ENCODE measurements at regions not wholly inside any gene's neighbourhood (a gene's known extent, or its start where the extent isn't known, plus 50 kb on each side); places are given as distances from the start of the nearest gene placed in this dataset.
"Not testable (repeated sequence)": the region's sequence is repeated elsewhere in the genome, so short reads cannot be mapped to it uniquely, and the experiment has no call there.

DNA sequence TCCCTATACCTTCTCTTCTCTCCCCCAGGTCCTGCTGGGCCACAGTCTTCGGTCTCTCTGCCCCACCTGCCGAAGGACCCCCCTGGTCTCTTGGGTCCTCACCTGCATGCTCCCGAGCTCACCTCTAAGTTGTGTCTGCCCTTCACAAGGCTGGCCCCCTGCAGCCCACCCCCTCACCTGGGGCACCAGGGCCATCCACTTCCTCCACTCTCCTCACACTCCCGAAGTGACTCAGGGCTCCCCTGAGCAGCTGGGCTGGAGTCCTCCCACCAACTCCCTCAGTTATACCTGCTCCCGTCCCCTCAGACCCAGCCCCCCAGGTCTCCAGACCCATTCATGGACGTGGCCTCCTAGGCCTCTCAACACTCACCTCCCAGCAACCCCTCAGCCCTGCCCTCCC lies 822.0 kb downstream of the KCNJ18 start:
- no peak for DNase-seq
- Histone ChIP-seq H3K36me3 (replicated peaks; ENCODE audit: control insufficient read depth, insufficient read depth, low read length) (no peaks in the 10 kb centered on the region), H3K27me3 (ENCODE audit: control insufficient read depth, insufficient read depth, low read length) (no peaks in the 10 kb centered on the region), H3K4me3 (ENCODE audit: insufficient read depth, low read depth, low read length) (no peak overlapping the region)

DNA sequence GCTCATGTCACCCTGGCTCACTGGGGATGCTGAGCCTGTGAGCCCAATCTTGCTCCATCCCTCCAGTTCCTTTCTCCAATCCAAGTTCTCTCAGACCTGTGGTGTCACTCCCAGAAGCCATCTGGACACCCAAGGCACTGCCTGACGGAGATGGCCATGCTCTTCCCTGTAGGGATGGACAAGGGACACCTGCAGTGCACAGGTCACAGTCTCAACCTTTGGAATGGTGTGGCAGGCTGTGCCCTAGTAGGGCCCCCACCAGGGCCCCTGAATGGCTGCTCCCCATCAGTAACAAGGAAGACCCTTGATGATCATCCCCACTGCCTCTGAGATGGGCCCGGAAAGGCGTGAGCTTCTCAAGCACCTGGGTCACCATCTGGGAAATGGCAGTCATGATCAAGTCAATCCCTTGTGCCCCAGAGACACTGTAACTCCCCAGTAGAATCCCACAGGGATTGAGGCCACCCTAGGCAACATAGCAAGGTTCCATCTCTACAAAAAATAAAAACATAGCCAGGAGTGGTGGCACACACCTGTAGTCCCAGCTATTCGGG lies 822.5 kb downstream of the KCNJ18 start:
- DNase-seq: no peak
- Histone ChIP-seq H3K36me3 (replicated peaks; ENCODE audit: control insufficient read depth, insufficient read depth, low read length) (no peaks in the 10 kb centered on the region), H3K27me3 (ENCODE audit: control insufficient read depth, insufficient read depth, low read length) (no peaks in the 10 kb centered on the region), H3K4me3 (ENCODE audit: insufficient read depth, low read depth, low read length) (no peak overlapping the region)

DNA sequence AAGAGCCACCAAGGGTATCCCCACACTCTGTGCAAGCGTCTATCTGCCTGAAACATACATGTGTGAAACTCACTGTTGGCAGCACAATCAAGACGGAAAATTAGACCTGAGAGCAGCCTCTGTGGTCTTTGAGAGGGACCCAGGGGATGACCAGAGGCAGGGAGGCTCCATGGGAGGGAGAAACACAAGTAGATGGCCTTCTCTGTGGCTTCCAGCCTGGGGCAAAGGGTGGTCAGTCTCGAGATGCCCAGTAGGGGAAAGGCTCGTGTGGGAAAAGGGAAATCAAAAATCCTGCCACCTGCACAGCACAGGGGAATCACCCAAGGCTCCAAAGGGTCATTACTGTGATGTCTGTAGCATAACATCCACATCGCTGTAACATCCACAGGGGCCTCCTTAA lies 823.3 kb downstream of the KCNJ18 start:
- DNase-seq: no peak
- no peak overlapping the region for H3K4me3 ChIP-seq (ENCODE audit: insufficient read depth, low read depth, low read length)
- H3K36me3 ChIP-seq (replicated peaks; ENCODE audit: control insufficient read depth, insufficient read depth, low read length): no peaks in the 10 kb centered on the region
- H3K27me3 ChIP-seq (ENCODE audit: control insufficient read depth, insufficient read depth, low read length): no peaks in the 10 kb centered on the region

DNA sequence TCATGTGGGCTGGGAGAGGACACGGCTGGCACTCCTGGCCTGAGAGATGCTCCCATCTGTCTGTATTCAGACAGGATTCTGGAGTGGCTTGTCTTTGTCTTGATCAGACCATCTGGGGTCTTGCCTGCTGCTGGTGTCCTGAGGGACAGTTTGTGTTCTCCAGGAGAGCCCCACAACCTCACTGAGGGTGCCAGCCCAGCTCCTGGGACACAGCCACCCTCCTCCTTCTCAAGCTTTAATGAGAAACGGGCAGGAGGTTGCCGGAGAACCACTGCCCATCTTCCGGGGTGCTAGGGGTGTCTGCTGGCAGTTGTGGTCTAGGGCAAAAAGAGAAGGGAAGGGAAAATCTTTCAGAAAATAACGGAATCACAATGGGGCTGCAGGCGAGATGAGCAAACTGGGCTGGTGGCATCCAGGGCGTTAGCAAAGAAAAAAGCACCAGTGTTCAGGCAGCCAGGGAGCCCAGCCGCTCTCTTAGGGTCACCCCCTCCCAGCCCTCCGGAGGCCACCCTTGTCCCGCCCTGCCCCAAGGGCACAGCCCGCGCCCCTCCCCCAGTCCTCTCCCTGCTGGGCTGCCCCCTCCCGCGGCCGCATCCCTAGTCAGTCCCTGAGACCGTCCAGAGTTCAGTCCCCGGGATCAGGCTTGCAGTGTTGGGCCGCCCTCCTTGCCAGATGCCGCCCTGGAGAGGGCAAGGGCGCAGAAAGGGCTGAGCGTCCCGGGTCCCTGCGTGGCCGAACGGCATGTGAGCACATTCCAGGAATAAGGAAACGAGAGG lies 824.7 kb downstream of the KCNJ18 start:
- DNase-seq: no peak
- Histone ChIP-seq H3K4me3 (ENCODE audit: insufficient read depth, low read depth, low read length) (no peak overlapping the region), H3K36me3 (replicated peaks; ENCODE audit: control insufficient read depth, insufficient read depth, low read length) (no peaks in the 10 kb centered on the region), H3K27me3 (ENCODE audit: control insufficient read depth, insufficient read depth, low read length) (no peaks in the 10 kb centered on the region)

DNA sequence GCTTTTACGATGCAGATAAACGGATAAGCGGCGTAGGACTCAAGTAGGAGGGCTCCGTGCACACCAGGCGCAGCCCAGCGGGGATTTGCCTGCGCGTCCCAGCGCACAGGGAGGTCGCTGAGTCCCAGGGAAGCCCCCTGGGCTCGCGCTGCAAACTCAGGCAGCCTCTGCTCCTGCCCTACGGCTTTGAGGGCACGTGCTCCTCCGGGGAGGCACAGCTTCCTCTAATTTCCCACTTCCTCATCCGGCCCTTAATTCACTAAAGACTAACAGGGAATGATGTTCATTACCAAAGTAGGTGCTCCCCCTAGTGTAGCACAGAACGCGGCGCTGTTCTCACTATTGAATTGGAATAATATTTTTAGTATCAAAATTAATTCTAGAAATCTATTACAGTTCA lies 825.4 kb downstream of the KCNJ18 start:
- DNase-seq: no peak
- no peaks in the 10 kb centered on the region for H3K27me3 ChIP-seq (ENCODE audit: control insufficient read depth, insufficient read depth, low read length)
- H3K36me3 ChIP-seq (replicated peaks; ENCODE audit: control insufficient read depth, insufficient read depth, low read length): no peaks in the 10 kb centered on the region
- H3K4me3 ChIP-seq (ENCODE audit: insufficient read depth, low read depth, low read length): no peak overlapping the region

DNA sequence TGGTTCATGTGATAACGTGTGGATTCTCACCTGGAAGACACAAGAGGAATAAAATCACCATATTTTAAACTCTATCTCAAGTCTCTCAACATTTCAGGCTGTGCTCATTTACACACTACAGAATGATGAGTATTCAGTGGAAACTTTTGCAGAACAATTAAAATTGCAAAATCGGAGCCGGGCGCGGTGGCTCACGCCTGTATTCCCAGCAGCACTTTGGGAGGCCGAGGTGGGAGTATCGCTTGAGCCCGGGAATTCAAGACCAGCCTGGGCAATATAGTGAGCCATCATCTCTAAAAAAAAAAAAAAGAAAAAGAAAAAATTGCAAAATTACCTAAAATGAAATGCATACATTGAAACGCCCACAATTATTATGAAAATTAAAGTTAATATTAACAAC lies 825.9 kb downstream of the KCNJ18 start:
- Histone ChIP-seq H3K36me3 (replicated peaks; ENCODE audit: control insufficient read depth, insufficient read depth, low read length) (no peaks in the 10 kb centered on the region), H3K27me3 (ENCODE audit: control insufficient read depth, insufficient read depth, low read length) (no peaks in the 10 kb centered on the region), H3K4me3 (ENCODE audit: insufficient read depth, low read depth, low read length) (no peak overlapping the region)
- DNase-seq: no peak

DNA sequence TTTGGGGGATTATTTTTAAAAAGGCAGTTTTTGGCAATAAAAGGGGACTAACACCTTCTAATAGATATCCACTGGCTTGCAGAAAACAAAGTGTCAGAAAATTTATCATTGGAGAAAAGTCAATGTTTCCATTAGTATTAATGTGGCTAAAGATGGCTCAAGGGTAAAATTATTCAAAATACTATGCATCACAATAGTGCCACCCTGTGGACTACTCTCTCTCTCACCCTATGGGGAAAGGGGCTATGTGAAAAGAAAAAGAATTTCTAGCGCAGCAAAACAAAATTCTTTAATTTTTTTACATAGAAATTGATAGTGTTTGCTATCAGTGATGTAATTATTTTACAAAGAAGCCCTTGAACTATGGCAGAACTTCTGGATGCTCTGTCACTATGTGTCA lies 856.5 kb downstream of the KCNJ18 start:
- not testable (repeated sequence) for H3K27me3 ChIP-seq (ENCODE audit: control insufficient read depth, insufficient read depth, low read length); H3K36me3 ChIP-seq (replicated peaks; ENCODE audit: control insufficient read depth, insufficient read depth, low read length); H3K4me3 ChIP-seq (ENCODE audit: insufficient read depth, low read depth, low read length); DNase-seq

DNA sequence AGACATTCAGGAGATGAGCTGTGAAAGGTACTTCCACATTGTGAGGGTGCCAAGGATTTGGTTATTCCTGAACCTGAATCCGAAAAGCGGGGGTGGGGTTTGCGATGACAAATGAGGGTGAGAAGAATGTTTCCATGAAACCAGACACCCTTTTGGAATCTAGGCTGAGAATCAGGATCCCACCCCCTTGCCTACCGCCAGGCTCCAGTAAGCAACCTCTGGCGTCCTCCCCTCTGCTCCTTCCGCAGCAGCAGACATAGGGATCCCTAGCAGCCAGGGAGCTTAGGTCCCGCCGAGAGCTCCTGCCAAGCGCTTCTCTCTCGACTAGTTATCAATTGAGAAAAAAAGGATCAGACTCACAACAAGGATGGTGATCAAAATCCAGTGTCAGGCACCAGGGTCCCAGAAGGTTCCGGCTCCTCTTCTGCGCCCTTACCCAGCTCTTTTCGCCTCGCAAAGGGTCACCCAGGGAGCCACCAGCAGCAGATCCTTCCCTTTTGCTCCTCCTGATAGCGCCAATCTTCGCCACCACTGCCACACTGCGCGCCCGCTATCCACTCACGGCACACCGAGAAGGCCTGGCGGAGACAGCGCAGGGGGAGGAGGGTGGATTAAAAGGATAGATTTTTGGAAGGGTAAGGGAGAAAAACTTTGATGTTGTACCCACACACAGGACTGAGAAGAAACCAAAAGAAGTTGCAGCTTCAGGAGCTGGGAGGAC lies 859.5 kb downstream of the KCNJ18 start:
- DNase-seq; H3K36me3 ChIP-seq (replicated peaks; ENCODE audit: control insufficient read depth, insufficient read depth, low read length); H3K27me3 ChIP-seq (ENCODE audit: control insufficient read depth, insufficient read depth, low read length); H3K4me3 ChIP-seq (ENCODE audit: insufficient read depth, low read depth, low read length): not testable (repeated sequence)

DNA sequence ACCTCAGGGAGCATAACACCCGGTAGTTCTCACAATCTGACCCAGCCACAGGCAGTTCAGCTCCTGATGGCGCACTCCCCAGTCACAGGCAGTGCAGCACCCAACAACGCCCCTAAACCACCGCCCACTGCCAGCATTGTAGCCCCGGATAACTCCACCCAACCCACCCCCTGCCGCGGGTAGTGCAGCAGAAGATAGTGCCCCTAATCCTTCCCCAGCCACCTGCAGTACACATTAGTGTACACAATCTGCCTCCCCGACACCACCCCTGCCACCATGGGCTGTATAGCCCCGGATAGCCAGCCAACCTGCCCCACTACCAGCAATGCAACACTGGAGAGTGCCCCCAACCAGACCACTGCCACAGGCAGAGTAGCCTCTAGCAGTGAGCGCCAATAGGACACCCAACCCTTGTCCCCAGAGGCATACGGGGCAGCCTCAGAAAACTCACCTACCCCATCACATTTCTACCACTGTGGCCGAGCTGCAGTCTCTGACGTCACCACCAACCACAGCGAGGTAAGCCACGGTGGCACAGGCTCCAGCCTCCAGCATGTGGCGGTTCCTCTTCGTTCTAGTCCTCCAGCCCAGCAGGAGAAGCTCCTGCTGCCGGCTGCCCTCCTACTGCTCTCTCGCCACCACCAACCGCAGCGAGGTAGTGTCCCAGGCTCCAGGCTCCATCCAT lies 877.3 kb downstream of the KCNJ18 start:
- H3K36me3 ChIP-seq (replicated peaks; ENCODE audit: control insufficient read depth, insufficient read depth, low read length): no peaks in the 10 kb centered on the region
- H3K4me3 ChIP-seq (ENCODE audit: insufficient read depth, low read depth, low read length): no peak overlapping the region
- no peaks in the 10 kb centered on the region for H3K27me3 ChIP-seq (ENCODE audit: control insufficient read depth, insufficient read depth, low read length)
- no peak for DNase-seq

DNA sequence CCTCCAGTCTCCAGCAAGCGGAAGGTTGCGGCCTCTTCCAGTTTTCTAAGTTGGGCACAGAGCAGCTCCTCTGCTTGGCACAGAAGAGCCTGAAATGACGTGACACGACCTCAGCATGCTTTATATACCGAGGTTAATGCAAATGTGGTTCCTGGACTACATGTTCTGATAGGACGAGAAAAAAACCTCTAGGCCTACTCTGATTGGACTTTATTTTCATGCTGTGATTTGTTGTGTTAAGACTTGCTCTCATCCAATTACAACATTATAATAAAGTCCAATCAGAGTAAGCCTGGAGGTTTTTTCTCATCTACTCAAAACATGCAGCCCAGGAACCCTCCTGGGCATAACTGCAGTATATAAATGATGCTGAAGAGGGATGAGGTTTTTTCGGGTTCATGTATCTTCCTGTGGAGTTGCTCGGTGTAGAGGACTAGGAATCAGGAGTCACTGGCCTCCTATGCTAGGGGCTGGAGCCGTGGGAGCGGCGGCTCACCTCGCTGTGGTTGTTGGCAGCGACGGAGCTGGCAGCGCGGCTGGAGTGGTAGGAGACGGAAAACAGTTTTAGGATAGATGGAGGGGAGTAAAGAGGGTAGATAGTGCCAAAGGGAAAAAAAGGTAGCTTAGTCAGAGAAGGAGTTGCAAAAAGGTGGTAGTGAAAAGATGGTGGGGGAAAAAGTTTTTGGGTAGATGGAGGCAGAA lies 878.0 kb downstream of the KCNJ18 start:
- DNase-seq: no peak
- Histone ChIP-seq H3K4me3 (ENCODE audit: insufficient read depth, low read depth, low read length) (no peak overlapping the region), H3K36me3 (replicated peaks; ENCODE audit: control insufficient read depth, insufficient read depth, low read length) (no peaks in the 10 kb centered on the region), H3K27me3 (ENCODE audit: control insufficient read depth, insufficient read depth, low read length) (no peaks in the 10 kb centered on the region)

DNA sequence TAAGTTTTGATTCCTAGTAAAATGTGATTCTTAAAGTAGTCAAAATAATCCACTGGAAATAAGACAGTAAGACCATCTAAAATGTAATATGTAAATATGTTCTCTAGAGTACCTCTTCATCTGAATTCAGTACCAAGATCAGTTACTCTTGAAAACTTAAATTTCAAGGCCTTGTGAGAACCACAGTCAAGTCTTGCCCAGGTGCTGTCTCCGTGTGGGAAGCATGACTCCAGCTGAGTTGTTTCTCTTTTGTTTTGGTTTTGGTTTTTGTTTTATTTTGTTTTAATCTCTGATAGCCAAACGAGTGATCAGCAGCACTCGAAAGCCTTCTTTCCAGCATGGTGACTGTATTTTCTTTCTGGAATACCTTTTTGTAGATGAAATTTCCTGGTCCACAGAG lies 907.0 kb downstream of the KCNJ18 start:
- no peak for DNase-seq

DNA sequence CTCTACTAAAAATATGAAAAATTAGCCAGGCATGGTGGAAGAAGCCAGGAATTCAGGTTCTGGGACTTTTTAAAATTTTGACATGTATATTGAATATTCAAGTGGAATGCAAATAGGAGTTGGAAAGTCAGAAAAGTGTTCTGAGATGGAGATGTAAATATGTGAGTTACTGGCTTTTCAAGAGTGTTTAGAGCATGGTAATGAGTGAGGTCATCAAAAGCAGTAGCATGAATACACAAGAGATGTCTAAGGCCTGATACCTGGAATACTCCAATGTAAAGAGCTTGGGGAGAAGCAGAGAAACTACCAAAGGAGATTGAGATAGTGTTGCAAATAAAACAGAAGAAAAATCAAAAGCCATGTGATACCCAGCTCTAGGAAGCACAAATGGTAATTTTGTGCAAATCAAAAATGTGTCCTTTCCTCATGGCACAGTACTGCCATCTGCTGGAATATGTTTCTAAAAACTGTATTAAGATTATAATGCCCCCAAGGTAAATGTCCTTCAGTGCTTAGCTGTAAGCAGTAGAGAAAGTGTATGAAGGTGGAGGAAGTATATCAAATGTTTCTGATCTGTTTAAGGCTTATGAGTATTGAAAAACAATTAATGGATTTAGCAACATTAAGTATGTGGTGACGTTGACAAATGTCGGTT lies 908.4 kb downstream of the KCNJ18 start:
- no peaks in the 10 kb centered on the region for H3K36me3 ChIP-seq (replicated peaks; ENCODE audit: control insufficient read depth, insufficient read depth, low read length)
- DNase-seq: no peak
- H3K4me3 ChIP-seq (ENCODE audit: insufficient read depth, low read depth, low read length): no peak overlapping the region
- H3K27me3 ChIP-seq (ENCODE audit: control insufficient read depth, insufficient read depth, low read length): no peaks in the 10 kb centered on the region

More for the DNA sequence above, 907.0 kb downstream of the KCNJ18 start:
- Histone ChIP-seq H3K36me3 (replicated peaks; ENCODE audit: control insufficient read depth, insufficient read depth, low read length) (no peaks in the 10 kb centered on the region), H3K27me3 (ENCODE audit: control insufficient read depth, insufficient read depth, low read length) (no peaks in the 10 kb centered on the region), H3K4me3 (ENCODE audit: insufficient read depth, low read depth, low read length) (no peak overlapping the region)
